Medulla oblongata (tissue), 1 donor: ENCODE measurements at regions not wholly inside any gene's neighbourhood (a gene's known extent, or its start where the extent isn't known, plus 50 kb on each side); places are given as distances from the start of the nearest gene placed in this dataset.
A peak's percentile ranks its signal among the peaks of the same experiment; 100 is the strongest.

ENCODE experiments used
- DNase-seq: peaks from one replicate; pipeline ENCODE4 v3.0.0-alpha.2; 2015; ENCODE audit errors: extremely low spot score

DNA sequence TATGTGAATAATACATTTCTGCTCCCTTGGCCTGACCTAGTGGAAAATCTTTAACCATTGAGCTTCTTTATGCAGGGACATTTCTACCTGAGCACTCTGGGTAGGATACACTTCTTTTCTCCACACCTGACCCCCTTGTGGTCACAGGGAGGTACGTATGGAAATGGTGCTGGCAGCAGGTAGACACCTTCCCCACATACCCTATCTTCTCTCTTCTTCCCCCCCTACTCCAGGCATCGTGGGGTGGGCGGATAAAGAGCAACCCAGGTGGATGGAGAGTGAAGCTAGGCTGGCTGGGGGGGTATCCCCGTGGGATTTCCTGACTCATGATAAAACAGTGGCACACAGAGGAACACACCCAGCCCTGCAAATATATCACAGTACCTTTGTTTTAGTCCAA lies 312.1 kb downstream of the ARRDC4 start:
- DNase-seq: no peak

DNA sequence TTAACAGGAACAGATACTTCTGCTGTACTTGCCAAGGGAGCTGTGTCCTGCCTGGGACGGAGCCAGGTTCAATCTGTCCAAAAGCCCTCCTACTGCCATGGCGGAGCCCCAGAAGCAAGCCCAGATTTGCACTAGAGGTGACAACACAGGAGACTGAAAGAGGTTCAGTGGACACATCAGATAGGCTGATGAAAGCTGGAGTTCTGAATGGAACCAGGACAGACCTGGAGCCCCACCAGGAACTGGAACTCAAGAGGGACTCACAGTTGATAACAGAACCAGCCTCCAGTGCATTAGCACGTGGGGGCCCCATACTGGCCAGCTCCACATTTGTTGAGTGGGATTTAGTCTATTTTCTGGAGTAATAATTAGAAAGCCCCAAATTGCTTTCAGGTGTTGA lies 315.5 kb downstream of the ARRDC4 start:
- DNase-seq: no peak

DNA sequence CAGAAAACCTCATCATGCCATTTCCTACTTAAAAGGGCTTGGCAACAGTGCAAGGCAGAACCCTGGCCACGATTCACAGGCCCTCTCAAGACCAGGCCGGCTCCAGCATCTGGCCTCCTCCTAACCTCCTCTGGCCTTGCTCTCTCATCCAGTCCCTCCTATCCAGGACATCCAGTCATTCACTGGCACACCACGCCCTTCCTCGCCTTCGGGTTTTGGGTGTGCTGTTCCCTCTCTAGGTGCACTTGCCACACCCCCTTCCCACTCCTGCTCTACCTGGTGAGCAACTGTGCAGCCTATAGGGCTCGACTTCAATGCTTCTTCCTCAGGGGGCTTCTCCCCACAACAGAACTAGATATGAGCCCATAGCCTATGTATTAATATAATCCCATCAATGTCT lies 317.1 kb downstream of the ARRDC4 start:
- no peak for DNase-seq

DNA sequence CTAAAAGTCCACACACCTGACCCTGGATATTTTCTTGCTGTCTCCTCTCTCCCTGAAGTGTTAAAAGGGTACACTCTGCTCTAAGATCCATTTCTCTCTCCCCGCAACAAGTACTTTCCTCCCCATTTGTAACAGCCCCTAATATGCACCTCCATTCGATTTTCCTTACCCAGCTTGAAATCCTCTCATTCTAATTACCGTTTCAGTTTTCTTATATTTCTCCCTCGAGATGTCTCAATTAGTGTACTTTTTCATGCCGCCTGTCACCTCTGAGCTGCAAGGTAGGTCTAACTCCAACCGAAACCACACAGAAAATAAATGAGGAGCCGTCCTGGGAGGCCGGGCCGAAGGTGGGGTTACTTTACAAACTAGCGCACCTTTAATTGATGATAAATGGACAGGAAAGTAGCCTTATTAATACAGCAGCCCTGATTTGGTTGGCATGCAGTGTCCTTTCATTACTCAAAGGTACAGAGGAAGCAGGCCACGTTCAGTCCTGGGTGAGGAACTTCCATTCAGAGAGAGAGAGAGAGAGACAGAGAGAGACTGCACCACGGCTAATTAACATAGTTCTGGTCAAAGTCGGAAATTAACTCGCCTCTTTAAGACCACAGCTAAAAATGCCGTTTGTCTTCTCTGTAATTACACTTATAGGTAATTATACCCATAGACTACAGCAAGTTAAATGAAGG lies 319.9 kb downstream of the ARRDC4 start:
- DNase-seq: no peak

DNA sequence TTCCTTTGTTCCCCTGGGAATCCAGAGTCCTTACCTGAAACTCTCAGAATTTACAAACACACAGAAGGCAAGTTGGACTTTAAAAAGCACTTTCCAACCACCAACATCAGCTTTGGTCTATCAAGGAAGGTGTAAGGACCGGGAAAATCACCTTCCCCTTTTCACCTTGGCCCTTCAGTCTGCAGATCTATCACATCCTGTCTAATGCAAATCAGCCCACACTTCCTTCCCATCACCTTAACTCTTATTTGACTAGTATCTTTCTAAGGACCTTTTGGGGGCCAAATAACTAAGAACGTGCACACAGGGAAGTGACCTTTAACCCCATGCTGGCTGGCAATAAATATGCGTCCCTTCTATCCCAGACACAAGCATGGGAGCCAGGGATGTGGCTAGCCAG lies 320.6 kb downstream of the ARRDC4 start:
- no peak for DNase-seq

DNA sequence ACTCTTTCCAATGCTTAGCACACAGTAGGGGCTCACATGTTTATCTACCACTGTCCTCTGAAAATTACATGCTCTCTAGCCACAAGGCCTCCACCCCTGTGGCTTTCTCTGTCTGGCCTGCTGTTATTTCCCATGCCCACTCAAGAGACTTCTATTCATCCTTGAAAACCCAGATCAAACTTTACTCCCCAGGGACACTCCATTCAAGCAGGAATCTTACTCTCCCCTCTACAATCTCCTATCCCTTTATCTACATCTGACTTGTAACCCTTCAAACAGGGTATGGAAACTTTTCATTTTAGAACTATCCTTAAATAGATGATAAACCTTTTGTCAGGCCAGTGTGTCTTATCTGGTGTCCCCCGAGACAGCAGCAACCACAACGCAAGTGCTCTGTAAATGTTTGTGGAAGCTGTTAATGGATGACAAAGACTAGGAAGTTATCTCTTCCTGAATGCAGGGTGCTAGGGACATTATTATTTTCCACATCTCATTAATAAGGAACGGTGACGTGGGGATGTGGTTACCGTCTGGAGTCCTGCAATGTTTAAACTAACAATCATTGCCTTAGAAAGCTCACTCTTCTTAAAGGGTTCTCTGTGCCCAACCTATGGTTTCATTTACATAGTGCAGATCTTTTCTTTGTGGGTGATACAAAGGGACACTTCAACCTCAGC lies 322.3 kb downstream of the ARRDC4 start:
- no peak for DNase-seq

DNA sequence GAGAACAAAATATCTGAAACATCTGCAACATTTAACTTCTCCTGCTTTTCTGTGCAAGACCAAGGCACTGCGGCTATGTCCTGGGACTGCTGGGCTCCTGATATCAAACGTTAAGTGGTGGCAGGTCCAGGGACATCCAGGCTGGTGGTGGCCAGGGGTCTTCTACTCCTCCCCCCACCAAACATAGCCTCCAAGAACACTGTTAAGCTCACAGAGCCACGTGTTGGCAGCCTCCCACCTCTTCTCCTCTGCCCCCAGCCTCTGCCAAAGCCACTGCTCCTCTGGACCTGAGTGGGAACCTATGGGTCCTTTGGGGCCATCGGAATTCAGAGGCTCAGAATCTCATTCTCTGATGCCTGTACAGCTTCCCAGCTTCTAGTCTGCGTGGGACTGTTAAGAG lies 325.7 kb downstream of the ARRDC4 start:
- no peak for DNase-seq

DNA sequence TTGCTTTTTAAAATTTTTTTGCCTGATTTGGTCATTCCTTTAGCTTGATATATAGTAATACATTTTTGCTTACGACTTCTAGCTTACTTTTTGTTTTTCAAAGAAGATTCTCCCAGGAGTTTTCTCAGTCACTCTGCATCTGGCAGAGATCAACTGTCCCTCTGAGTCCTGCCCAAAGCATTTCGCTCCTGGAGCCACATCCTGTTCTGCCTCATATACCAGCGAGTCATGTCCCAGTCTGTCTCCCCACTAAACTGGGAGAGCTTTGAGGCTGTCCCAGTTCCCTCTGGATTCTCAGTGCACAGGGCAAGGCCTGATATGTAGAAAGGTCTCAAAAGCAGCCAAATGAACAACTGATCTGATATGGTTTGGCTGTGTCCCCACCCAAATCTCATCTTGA lies 326.3 kb downstream of the ARRDC4 start:
- DNase-seq: no peak

DNA sequence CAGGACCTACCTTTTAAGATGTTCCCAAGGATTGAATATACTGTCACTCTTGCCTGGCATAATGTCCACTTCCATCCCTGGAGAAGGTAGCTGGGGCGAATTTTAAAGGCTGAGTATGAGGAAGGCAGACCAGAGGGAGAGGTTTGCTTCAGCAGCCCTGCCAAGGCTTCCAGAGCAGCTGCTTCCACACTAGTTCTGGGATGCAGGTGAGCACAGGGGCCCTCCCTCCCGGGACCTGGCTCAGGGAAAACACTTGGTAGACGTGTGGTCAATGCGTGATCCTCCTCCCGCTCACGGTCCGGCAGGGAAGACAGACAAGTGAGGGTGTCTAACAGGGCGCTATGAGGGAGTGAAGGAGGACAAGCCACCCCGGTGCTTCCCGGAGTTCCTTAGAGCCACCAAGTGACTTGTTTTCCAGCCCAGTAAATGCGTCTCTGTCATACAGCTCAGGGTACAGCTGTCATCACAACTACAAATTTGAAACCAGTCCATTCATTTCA lies 327.6 kb downstream of the ARRDC4 start:
- no peak for DNase-seq

DNA sequence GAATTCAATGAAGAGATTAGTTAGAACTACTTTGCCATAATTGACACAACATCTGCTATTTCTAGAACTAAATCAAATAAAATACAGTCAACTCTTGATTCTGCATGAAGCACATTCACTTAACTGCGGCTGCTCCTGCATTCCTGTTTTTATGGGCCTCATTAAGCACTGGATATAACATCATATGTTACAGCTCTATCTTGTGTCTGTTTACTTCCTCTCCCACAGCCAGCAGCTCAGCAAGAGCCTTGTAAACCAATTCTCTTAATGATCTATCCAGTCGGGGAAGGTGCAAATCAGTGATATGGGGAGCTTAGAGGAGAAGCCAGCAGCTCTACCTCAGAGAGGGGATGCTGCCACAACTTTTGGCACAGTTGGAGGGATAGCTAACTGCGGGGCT lies 329.2 kb downstream of the ARRDC4 start:
- no peak for DNase-seq

DNA sequence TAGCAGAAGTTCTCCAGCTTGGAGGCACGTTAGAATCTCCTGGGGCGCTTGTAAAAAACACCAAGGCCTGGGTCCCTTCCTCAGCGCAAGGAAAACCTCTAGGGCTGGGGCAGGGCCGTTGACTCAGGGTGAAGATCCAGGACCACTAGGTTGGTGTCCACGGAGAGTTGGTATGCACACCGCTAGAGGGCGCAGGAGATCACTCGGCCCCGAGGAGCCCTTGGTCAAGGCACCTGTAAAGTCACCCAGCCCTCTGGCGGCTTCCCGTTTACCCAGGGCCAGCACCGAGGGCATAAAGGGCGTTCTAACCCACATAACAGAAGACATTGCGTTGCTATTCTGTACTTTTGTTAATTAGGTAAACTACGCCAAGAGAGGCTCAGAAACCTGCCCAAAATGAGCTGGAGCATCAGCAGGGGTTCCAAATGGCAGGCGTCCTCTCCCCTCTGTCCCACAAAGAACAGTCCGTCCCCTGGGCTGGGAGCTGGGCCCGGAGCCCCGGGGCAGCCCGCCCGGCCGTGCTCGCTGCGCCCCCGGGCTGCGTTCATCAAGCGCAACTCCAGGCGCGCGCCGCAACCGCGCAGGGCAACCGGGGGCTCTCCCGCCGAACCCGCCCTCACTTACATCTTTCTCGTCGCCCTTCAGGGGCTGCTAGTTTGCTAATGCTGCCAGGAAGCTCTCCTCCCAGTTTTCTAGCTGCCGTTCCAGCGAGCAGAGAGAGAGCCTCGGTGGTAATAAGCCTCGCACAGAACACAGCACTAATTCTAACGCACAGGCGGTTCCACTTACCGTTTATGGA lies 332.1 kb downstream of the ARRDC4 start:
- no peak for DNase-seq

DNA sequence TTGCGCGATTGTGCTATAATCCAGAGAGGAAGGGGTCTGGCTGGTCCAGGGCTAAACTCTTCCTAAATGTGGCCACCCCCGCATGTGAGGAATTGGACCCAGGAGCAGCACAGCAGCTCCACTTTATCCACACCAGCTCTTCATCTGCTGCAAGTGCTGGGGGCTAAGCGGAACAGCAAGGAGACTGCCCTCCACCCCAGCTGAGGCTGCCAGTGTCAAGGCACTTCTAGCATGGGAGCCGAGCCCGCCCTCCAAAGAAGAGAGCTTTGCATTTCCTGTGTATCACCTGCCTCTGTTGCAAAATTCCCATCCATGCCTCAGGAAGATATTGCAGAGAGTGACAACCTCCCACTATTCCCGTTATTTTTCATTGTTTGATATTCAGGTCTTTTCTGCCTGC lies 333.6 kb downstream of the ARRDC4 start:
- DNase-seq: no peak

DNA sequence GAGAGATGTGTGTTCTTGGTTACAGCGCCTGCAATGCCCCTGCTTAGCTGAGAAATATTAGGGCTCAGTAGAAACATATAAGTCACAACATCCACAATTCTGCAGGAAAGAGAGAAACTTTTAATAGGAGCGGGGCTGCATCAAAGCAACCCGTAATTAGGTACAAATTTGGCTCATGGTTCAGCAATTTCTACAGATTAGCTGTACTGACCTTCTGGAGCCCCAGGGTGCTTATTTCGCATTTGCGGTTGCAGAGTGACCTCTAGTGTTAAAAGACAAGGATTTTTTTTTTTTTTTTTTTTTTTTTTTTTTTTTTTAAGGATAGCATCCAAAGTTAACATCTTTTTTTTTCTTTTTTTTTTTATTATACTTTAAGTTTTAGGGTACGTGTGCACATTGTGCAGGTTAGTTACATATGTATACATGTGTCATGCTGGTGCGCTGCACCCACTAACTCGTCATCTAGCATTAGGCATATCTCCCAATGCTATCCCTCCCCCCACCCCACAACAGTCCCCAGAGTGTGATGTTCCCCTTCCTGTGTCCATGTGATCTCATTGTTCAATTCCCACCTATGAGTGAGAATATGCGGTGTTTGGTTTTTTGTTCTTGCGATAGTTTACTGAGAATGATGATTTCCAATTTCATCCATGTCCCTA lies 334.7 kb downstream of the ARRDC4 start:
- DNase-seq: peak; percentile 12

DNA sequence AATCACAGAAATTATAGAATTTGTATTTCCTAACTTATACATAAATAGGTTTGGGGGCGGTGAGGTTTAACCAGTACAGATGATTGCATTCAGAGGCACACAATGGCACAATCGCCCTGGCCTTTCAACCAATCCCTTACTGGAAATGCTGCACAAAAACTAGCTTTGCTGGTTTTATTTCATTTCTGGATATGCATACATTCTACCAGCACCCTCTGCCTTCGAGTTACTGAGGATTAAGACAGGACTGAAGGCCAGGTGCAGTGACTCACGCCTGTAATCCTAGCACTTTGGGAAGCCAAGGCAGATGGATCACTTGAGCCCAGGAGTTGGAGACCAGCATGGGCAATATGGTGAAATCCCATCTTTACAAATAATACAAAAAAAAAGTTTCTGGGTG lies 336.1 kb downstream of the ARRDC4 start:
- no peak for DNase-seq

DNA sequence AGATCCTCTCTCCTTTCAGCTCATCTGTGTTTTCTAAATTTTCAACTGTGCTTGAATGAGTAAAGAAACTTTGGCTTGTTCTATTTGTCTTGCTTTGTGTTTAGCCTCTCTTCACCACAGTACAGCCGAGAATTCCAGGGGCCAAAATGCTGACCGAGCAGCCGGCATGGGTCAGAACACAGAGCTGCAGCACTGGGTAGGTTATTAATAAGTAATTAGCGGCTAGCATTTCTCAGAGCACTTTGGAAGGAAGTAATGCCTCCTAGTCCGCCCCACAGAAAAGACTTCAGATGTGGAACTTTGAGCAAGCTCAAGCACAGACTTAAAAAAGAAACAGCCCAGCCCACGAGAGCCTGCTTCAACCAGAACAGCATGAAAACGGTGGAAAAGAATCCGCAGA lies 343.9 kb downstream of the ARRDC4 start:
- no peak for DNase-seq

DNA sequence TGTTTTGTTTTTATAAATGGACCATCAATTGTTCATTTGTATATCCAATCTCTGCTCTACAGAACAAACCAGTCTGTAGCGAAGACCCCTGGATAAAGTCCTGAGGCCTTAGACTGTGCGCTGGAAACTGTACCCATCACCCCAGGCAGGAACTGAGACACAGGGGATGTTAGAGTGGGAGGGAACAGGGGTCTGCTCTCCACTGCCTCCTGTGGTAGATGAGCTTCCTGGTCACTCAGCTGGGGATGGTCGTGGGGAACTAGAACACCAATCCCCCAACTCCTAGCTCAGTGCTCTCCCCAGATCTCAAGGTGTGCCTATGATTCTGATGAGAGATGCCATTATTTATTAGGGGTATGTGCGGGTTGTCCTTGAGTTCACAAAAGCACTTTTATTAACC lies 340.2 kb upstream of the IGF1R start:
- no peak for DNase-seq

DNA sequence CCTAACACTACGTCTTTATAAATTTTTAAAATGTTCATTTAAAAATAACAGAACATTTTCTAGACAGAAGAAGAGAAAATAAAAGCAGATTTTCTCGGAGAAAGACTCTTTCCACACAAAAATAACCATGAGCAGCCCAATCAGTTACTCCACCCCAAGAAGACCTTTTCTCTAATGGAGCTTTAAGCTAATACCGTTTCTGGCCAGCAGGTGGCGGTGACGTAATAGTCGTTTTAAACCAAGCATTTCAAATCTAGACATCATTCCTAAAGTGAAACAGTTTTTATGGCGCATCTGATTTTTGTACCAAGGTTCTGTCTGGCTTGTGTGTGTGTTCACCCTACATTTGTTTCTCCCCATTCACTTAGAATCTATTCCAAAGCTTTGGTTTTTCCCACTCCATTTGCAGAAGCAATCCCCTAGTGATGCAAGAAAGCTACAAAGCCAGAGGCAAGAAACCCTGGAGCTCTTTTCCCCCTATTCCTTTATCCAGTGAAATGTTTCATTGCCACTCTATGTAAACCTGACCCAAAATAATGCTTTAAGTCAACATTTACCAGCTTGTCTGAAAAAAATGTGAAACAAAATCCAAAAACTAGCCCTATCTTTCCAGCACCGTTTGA lies 336.7 kb upstream of the IGF1R start:
- peak; percentile 85 for DNase-seq

DNA sequence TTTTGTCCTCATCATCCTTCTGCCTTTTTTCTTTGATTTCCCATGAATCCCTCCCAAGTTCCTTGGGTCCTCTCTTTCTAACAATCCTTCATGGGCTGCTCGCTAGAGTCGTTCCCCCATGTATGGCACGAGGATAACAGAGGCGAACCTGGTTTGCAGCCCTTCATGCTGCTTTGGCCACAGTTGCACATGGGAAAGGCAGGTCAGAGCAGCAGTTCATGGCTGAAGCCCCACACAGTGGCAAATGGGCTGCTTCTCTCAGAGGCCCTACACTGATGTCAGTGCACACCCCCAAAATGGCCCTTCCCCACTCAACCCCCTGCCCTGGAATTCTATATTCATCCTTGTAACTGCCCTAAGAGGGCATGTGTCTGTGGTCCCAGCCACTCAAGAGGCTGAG lies 335.4 kb upstream of the IGF1R start:
- no peak for DNase-seq

DNA sequence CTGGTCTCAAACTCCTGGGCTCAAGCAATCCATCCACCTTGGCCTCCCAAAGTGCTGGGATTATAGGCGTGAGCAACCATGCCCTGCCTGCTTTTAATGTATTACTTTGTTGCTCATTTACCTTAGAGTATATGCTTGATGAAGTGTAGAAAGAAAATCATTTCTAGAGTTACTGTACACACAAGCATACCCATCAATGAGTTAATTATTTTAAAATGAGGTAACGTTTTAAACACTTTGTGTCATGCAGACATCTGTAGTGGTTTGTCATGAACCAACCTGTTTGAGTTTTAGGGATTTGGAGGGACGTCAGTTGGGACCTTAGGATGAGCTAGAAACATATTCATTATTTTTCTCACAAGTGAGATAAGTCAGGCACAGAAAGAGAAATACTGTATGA lies 332.4 kb upstream of the IGF1R start:
- DNase-seq: no peak

DNA sequence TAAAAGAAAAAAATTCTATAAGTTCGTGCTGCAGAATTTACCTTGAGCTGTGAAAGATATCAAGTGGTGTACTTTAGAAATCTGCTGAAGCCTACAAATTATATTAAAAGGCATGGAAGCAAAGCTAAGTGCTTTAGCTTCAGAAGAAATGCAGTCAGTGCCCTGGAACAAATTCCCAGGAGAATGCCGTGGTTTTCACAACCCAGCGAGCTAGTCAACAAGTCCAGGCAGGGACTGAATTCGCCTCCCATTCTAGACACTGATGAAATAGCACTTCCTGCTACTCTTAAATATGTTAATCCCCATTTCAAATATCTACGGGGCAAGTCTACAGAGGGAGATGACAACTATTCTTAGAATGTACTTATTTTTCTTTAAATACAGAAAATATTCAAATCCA lies 326.4 kb upstream of the IGF1R start:
- no peak for DNase-seq

DNA sequence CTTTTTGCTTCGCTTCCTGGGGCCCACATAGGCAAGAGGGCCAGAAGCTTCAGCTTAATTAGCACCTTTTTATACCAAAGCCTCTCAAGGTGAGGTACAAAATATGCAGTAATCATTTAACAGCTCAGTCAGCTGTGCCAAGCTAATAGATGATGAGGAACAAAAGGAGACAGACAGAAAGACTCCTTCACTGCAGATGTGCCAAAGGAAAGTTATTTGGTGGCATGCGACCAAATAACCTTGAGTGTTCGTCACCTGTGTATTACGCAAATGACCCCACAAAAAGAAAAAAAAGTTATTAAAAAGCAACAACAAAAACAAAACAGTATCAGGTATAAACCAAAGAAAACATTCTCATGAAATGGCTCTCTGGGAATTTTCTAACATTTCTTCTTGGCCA lies 325.8 kb upstream of the IGF1R start:
- DNase-seq: no peak
